Transverse colon (tissue), 4 donors: ENCODE measurements at regions not wholly inside any gene's neighbourhood (a gene's known extent, or its start where the extent isn't known, plus 50 kb on each side); places are given as distances from the start of the nearest gene placed in this dataset.

ENCODE experiments used
- EP300 ChIP-seq: sonication (generic); formaldehyde crosslinking; IDR thresholded peaks from one replicate; pipeline ENCODE4 v1.6.1; 2017; ENCODE audit warnings: antibody characterized with exemption, low read depth
- POLR2A ChIP-seq: fragments of 450-650 bp; IDR thresholded peaks from one replicate; pipeline ENCODE4 v1.6.1; 2016; ENCODE audit warnings: antibody characterized with exemption, mild to moderate bottlenecking, moderate library complexity
- POLR2AphosphoS5 ChIP-seq, 3 donors: sonication (generic); formaldehyde crosslinking; IDR thresholded peaks; one replicate each; pipeline ENCODE4 v1.6.1; 2016; ENCODE audit warnings: antibody characterized with exemption in 3 of 3
- TF ChIP-seq, protein P1 (sequence below), 5 experiments: fragments of 200-600 bp in 3 of 5; fragments of 450-650 bp in 2 of 5; sonication (generic) in 3 of 5; IDR thresholded peaks; 1 replicate in 2 of 5; 2 replicates in 3 of 5; pipeline ENCODE4 v1.5.1; 2016 to 2017; ENCODE audit warnings: antibody characterized with exemption in 5 of 5, inconsistent platforms in 3 of 5, mild to moderate bottlenecking in 2 of 5, moderate library complexity in 1 of 5

DNA sequence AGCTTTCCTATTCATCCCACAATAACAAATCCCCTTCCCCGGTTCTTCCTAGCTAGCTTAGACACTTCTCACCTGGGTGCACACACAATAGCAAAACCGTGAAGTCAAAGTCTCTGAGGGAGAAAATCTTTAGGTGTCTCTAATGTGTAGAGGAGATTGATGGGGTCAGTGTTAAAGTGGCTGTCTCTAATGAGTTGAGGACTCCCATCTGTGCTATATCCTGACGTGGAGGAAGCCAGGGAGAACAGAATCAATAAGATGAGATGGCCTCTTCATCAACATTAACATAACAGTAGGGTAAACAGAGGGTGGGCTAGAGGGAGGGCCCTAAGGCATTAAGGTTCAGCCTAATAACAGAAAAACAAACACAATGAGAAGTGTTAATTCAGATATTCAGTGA is 120.4 kb downstream of the SLC5A7 start:
- TF ChIP-seq, protein P1, sequence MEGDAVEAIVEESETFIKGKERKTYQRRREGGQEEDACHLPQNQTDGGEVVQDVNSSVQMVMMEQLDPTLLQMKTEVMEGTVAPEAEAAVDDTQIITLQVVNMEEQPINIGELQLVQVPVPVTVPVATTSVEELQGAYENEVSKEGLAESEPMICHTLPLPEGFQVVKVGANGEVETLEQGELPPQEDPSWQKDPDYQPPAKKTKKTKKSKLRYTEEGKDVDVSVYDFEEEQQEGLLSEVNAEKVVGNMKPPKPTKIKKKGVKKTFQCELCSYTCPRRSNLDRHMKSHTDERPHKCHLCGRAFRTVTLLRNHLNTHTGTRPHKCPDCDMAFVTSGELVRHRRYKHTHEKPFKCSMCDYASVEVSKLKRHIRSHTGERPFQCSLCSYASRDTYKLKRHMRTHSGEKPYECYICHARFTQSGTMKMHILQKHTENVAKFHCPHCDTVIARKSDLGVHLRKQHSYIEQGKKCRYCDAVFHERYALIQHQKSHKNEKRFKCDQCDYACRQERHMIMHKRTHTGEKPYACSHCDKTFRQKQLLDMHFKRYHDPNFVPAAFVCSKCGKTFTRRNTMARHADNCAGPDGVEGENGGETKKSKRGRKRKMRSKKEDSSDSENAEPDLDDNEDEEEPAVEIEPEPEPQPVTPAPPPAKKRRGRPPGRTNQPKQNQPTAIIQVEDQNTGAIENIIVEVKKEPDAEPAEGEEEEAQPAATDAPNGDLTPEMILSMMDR (IDR thresholded peaks at IDR 0.05): no peak
- TF ChIP-seq POLR2AphosphoS5 (IDR thresholded peaks at IDR 0.05) (no peak), EP300 (no peak), POLR2A (no peak)
